Parathyroid adenoma (tissue), 2 donors: ENCODE measurements at regions not wholly inside any gene's neighbourhood (a gene's known extent, or its start where the extent isn't known, plus 50 kb on each side); places are given as distances from the start of the nearest gene placed in this dataset.

Experiments used
- H2AFZ ChIP-seq: fragments of 300-600 bp; sonication (generic); one replicate; pipeline ENCODE4 v1.7.0; 2017; ENCODE audit warnings: antibody characterized with exemption, mild to moderate bottlenecking
- H3K27ac ChIP-seq: fragments of 300-600 bp; sonication (generic); one replicate; pipeline ENCODE4 v1.7.0; 2017
- H3K27me3 ChIP-seq: fragments of 300-600 bp; sonication (generic); one replicate; pipeline ENCODE4 v1.7.0; 2017; ENCODE audit warnings: low read length; ENCODE audit not compliant: control insufficient read depth, insufficient read depth
- H3K36me3 ChIP-seq: fragments of 300-600 bp; sonication (generic); one replicate; pipeline ENCODE4 v1.7.0; 2017; ENCODE audit warnings: low read length; ENCODE audit not compliant: control insufficient read depth, insufficient read depth
- H3K4me1 ChIP-seq: fragments of 300-600 bp; sonication (generic); one replicate; pipeline ENCODE4 v1.7.0; 2017; ENCODE audit warnings: control low read depth
- H3K4me2 ChIP-seq: fragments of 300-600 bp; sonication (generic); one replicate; pipeline ENCODE4 v1.7.0; 2017; ENCODE audit warnings: low read length
- H3K4me3 ChIP-seq: fragments of 300-600 bp; sonication (generic); one replicate; pipeline ENCODE4 v1.7.0; 2017; ENCODE audit warnings: low read depth, low read length
- H3K79me2 ChIP-seq: fragments of 300-600 bp; sonication (generic); one replicate; pipeline ENCODE4 v1.7.0; 2017; ENCODE audit warnings: control low read depth
- H3K9ac ChIP-seq: fragments of 300-600 bp; sonication (generic); one replicate; pipeline ENCODE4 v1.7.0; 2017; ENCODE audit warnings: mild to moderate bottlenecking
- H3K9me3 ChIP-seq: fragments of 300-600 bp; sonication (generic); one replicate; pipeline ENCODE4 v1.7.0; 2017; ENCODE audit warnings: low read length; ENCODE audit not compliant: control insufficient read depth
- TF ChIP-seq, protein P1 (sequence below): fragments of 300-600 bp; sonication (generic); IDR thresholded peaks from one replicate; pipeline ENCODE4 v1.7.0; 2017; ENCODE audit warnings: antibody characterized with exemption, mild to moderate bottlenecking
- donor health status: primary hyperparathyroidism.

DNA sequence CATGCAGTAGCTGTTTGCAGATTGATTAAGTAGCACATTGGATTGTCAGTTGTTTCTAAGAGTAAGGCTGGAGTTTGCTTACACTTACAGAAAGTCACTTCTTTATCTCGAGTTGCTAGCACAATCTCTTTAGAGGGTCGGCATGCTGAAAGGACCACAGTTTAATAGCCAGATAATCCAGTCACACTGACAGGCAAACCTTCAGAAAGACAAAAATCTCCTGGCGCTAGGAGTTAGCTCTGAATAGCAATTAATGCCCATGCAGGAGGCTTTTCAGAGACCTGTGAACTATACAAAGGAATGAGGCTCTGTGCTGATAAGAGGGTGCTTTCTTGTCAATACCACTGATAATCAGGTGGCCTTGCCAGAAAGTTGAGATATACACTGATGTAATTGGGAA, 1043.0 kb downstream of the AACS start:
- Histone ChIP-seq H3K9me3 (no peaks in the 10 kb centered on the region), H2AFZ (no peak overlapping the region)

DNA sequence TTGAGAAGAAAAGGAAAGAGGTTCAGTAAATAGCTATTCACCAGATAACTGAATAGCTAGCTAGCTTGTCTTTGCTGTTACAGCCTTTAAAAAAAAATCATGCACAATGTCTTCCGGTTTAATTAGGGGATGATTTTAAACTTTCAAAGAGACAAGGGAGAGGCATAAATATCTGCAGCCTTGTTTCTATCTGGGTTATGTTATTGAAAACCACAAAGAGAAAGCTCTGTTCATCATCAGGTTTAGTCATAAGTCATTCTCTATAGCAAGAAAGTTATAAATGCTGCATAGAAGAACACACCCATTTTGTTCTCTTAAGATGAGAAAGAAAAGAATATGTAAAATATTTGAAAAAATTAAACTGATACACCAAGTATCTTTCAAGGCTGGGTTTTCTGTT, 1046.9 kb downstream of the AACS start:
- Histone ChIP-seq H3K27me3 (no peaks in the 10 kb centered on the region), H3K36me3 (no peaks in the 10 kb centered on the region), H3K27ac (no peak overlapping the region), H3K4me2 (no peak overlapping the region), H3K4me1 (no peaks in the 10 kb centered on the region), H3K79me2 (no peaks in the 10 kb centered on the region), H3K4me3 (no peak overlapping the region), H3K9me3 (no peaks in the 10 kb centered on the region), H3K9ac (no peak overlapping the region), H2AFZ (no peak overlapping the region)
- TF ChIP-seq, protein P1, sequence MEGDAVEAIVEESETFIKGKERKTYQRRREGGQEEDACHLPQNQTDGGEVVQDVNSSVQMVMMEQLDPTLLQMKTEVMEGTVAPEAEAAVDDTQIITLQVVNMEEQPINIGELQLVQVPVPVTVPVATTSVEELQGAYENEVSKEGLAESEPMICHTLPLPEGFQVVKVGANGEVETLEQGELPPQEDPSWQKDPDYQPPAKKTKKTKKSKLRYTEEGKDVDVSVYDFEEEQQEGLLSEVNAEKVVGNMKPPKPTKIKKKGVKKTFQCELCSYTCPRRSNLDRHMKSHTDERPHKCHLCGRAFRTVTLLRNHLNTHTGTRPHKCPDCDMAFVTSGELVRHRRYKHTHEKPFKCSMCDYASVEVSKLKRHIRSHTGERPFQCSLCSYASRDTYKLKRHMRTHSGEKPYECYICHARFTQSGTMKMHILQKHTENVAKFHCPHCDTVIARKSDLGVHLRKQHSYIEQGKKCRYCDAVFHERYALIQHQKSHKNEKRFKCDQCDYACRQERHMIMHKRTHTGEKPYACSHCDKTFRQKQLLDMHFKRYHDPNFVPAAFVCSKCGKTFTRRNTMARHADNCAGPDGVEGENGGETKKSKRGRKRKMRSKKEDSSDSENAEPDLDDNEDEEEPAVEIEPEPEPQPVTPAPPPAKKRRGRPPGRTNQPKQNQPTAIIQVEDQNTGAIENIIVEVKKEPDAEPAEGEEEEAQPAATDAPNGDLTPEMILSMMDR = no peak

More for the DNA sequence above, 1043.0 kb downstream of the AACS start:
- H3K9ac ChIP-seq = no peak overlapping the region
- H3K4me3 ChIP-seq = no peak overlapping the region
- no peaks in the 10 kb centered on the region for H3K79me2 ChIP-seq
- H3K4me2 ChIP-seq = no peak overlapping the region
- H3K27me3 ChIP-seq = no peaks in the 10 kb centered on the region
- TF ChIP-seq, protein P1 = no peak
- H3K36me3 ChIP-seq = no peaks in the 10 kb centered on the region
- no peak overlapping the region for H3K27ac ChIP-seq
- no peaks in the 10 kb centered on the region for H3K4me1 ChIP-seq

DNA sequence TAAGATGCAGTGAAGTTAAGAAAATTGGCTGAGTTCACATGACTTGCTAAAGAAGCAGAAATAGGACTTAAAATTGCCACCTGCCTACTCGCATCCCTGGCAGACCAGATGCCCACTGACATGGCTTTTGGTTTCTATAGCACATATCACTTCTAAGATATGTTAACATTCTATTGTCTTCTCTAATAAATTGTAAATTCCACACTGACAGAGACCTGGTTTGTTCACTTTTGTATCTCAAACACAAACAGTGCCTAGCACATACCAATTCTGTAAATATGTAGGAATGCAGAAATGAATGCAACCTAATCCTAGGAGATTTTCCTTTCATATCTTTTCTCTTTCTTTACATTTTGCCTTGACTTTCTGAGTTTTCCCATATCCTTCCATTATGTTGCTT, 1047.6 kb downstream of the AACS start:
- no peaks in the 10 kb centered on the region for H3K36me3 ChIP-seq
- H3K79me2 ChIP-seq = no peaks in the 10 kb centered on the region
- H3K27ac ChIP-seq = no peak overlapping the region
- no peak overlapping the region for H3K9ac ChIP-seq
- no peak overlapping the region for H2AFZ ChIP-seq
- H3K4me2 ChIP-seq = no peak overlapping the region
- no peaks in the 10 kb centered on the region for H3K27me3 ChIP-seq
- TF ChIP-seq, protein P1 = no peak
- H3K4me3 ChIP-seq = no peak overlapping the region
- no peaks in the 10 kb centered on the region for H3K4me1 ChIP-seq
- H3K9me3 ChIP-seq = no peaks in the 10 kb centered on the region

DNA sequence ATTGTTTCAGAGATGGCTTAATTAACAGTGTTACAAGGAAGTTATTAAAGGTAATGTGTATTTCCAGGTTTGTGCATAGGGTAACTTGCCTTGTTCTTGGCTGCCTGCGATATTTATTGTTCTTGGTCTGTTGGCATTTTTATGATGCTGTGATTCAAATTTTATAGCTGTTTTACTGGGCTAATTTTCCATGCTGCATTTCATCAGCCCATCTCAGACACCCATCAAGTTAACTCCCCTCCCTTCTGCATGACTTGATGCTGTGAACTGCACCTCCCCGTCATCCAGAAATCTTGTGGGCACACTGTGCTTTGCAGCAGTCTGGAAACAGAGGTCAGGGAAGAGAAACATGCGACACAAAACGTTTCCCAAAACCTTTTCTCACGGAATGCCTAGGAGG, 1049.2 kb downstream of the AACS start:
- no peak overlapping the region for H3K4me3 ChIP-seq
- no peaks in the 10 kb centered on the region for H3K36me3 ChIP-seq

DNA sequence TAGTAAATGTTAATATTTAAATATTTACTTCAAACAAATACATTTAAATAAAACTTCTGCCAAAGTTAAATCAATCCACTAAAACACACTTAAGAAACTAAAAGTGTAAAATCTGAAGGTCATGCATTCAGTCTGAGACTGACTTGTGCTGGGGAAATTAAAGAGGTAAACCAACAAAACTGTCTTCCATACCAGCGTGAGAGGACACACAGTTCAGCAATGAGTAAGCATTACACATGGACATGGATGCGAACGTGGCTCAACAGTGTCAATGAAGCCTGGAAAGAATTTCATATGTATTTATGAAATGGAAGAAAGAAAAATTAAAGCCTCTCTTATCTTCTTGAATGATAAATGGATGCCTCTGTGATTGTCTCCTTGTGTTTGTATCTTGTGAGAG, 1052.3 kb downstream of the AACS start:
- no peaks in the 10 kb centered on the region for H3K36me3 ChIP-seq
- TF ChIP-seq, protein P1 = no peak

More for the DNA sequence above, 1049.2 kb downstream of the AACS start:
- TF ChIP-seq, protein P1 = no peak
- no peak overlapping the region for H3K9ac ChIP-seq
- H3K27ac ChIP-seq = no peak overlapping the region
- H3K9me3 ChIP-seq = no peaks in the 10 kb centered on the region
- H3K4me2 ChIP-seq = no peak overlapping the region
- H3K27me3 ChIP-seq = no peaks in the 10 kb centered on the region
- H3K4me1 ChIP-seq = no peaks in the 10 kb centered on the region
- no peaks in the 10 kb centered on the region for H3K79me2 ChIP-seq
- H2AFZ ChIP-seq = no peak overlapping the region

More for the DNA sequence above, 1052.3 kb downstream of the AACS start:
- no peaks in the 10 kb centered on the region for H3K9me3 ChIP-seq
- no peak overlapping the region for H3K27ac ChIP-seq
- no peak overlapping the region for H3K4me2 ChIP-seq
- H3K9ac ChIP-seq = no peak overlapping the region
- no peak overlapping the region for H3K4me3 ChIP-seq
- no peaks in the 10 kb centered on the region for H3K4me1 ChIP-seq
- no peaks in the 10 kb centered on the region for H3K27me3 ChIP-seq
- no peaks in the 10 kb centered on the region for H3K79me2 ChIP-seq
- no peak overlapping the region for H2AFZ ChIP-seq
